GM21529 (cell line): ENCODE measurements at regions not wholly inside any gene's neighbourhood (a gene's known extent, or its start where the extent isn't known, plus 50 kb on each side); places are given as distances from the start of the nearest gene placed in this dataset.
A peak's percentile ranks its signal among the peaks of the same experiment; 100 is the strongest.
"Not testable (repeated sequence)": the region's sequence is repeated elsewhere in the genome, so short reads cannot be mapped to it uniquely, and the experiment has no call there.

ENCODE experiments used
- ATAC-seq: cut with Tn5 transposase; IDR thresholded peaks from one replicate; pipeline ENCODE4 v1.9.1; 2021; ENCODE audit not compliant: unreplicated experiment

DNA sequence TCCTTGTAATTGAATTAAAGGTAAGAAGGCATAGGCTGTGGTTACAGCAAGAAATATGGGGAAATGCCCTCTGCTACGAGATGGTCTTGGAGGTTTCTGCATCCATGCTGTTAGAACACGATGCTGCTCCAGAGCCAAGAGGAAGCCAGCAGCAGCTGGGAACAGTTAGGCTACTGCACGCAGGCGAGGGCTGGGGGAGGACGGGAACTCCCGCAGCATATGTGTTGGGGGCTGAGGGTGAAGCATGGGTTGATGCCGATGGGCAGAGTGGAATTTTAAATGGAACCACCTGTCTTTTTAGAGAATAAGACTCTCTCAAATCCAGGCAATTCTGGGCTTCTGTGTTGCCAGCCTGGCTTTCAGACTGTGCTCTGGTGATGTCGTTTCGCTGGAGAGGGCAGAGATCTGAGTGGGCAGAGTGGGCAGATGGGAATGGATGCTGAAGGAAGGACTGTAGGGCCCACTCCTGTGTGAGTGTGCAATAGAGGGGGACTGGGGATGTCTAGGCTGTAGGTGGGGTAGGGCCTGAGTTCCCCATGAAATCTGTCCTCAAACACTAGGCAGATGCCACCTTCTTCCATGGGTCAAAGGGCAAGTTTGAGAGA lies 417.0 kb upstream of the TPM1 start:
- no peak for ATAC-seq

DNA sequence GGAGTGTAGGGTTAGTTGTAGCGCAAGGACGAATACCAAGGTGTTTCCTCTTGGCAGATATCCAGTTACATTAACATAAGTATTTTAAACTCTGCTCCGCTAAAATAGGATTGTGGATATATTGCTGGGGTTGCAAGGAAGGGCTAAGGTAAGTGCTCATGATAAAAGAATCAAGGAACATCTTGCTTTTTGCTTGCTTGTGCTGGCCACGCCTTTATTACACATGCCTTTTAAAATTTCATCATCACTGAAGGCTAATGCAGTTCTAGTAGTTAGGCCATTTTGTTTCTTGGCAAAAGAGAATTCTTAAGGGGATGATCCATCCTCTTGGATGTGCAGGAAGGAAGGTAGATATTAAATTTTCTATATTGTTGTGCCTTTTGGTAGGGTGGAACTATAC lies 415.6 kb upstream of the TPM1 start:
- ATAC-seq: no peak

DNA sequence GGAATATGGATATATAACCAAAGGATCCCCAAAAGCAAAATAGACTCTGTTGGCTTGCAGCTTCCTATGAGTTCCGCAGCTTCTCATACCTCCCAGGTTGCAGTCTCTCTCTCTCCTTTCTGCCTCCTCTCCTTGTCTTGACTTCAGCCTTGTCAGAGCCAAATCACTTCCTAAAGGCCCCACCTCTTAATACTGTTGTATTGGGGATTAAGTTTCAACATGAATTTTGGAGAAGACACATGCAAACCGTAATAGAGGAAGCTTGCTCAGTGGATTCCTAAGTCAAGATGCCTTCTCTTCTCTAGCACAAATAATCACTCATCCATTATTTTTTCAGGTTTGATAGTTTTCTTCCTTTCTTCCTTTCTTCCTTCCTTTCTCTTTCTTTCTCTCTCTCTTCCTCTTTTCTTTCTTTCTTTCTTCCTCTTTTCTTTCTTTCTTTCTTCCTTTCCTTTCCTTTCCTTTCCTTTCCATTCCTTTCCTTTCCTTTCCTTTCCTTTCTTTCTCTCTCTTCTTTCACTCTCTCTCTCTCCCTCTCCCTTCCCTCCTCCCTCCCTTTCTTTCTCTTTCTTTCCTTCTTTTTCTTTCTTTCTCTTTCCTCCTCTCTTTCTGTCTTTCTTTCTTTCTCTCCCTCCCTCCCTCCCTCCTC lies 411.3 kb upstream of the TPM1 start:
- ATAC-seq: no peak

DNA sequence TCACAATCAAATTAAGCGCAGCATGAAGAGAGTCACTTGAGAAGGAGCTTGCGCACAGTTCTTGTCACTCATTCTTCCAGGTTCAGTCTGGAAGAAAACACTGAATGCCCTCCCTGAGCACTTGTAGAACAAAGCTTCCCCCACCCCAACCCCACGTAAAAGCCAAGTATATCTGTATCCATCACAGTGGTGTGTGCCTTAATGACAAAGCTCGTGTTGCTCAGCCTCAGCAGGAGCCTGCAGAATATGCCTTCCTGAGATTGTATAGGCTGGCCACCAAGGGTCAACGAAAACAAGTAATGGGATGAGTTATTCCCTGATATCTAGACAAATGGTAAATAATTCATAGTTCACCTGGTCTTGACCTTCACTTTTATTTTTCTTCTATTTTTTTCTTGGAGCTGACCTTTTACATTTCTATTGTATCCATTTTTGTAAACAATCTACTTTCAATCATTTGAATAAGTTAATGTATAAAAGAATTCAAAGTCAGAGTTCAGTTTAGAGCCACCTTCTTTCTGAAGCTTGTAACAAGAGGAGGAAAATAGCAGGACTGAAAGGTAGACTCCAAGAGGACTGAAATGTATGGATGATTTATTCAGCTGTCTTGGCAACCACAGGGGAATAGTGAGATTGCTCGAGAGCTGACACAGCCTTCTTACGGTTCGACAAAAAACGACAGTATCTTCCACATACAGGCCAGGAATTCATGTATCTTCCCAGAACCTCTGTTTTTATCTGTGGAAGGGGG lies 405.5 kb upstream of the TPM1 start:
- ATAC-seq: no peak

DNA sequence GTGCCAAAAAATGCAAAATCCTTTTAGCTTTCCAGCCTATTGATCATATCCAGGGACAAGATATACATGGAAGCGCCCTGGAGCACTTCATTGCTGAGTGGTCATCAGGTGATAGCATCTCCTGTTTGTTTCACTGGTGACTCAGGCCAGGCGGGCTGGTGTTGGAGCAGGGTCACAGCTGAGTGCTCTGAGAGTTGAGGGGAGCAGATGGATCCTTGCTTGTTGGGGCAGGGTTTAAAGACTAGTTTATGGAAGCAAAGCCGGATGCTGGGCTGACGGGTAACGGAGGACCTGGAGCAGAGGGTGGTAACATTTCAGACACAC lies 405.0 kb upstream of the TPM1 start:
- no peak for ATAC-seq

DNA sequence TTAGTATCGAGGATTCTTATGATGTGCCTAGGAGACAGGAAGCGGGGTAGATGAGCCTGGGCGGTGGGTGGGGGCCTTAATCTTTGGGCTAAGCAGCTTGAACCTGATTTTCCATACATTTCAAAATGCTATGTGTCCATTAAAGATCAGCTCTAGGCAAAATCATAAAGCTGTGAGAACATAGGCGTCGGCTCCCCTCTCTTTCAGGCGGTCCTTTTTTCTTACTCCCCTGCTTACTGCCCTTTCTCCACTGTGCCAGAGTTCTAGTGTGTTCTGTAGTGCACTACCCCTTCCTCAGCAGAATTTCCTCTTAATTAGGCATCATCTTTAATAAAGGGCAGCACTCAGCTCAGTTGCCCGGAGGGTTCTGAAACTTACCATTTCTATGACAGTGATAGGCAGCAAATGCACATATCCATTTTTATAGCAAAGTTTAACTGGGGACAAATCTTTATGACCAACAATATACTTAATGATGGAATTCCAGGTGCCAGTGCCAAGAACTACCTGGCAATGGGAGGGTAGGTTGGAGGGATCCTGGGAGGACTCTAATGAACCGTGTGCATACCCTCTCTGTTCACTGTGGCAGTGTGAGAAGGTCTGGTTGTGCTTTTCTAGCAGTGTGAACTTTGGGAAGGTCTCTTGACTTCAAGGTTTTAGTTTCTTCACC lies 404.5 kb upstream of the TPM1 start:
- no peak for ATAC-seq

DNA sequence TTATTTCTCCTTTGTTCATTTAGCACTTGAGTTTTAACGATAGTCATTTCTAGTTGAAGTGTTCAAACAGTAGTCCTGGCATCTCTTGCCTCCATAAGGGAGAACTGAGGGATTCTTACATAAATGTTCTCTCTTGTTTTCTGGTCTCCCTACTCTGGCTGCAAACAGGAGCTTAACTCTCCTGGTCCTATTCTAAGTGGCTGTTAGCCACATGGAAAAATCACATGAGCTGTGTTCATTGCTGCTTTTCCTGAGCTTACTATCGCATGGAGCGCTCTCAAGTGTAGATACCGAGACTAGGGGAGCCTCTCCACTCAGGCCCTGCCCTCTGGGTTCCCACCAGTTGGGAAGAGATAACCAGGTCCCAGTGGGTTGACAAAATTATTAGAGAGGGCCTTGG lies 403.1 kb upstream of the TPM1 start:
- ATAC-seq: no peak

DNA sequence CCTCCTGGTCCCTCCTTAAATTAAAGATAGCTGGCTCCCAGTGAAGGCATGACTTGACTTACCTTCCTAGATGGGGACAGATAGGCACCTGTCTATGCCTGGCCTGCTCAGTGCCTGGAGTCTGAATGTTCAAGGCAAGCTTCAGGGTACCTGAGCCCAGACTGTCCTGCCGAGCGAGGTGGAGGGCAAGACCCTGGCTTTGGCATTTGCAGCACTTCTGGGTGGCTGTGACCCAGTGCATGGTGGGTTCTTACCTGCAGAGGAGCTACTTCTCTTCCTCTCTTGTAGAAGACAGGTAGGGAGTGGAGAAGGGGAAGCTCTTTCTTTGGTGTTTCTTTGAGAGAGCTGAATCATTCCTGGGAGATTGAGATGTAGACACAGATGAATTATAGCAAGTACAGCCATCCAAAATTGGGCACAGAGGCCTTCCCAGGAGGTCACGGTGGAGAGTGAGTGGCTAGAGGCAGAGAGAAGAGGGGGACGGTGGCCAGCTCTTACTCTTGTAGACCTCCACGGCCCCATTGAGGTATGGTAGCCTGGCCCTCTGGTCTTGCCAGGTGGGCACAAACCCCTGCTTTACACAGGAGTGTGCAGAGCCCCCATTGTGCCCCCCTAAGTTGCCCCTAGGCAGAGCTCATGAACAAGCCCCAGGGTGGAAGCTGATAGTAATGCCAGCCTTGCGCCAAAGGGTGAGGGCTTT lies 402.5 kb upstream of the TPM1 start:
- no peak for ATAC-seq

DNA sequence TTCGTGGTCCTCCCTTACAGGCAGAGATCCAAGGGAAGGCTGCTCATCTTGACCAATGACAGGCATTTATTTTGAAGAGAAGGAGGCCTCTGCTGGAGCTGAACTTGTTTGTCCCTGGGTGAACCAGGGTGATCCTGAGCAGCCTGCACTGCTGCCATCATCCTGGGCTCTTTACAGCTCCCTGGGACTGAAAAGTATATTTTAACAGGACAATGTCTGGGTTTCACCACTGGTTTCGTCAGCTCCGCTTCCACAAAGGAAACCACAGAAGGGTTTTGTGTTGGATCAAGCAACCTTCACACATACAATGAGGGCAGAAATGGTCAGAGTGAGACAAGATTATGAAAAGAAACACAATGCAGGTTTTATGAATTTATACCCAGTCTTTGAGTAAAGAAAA lies 400.7 kb upstream of the TPM1 start:
- no peak for ATAC-seq

DNA sequence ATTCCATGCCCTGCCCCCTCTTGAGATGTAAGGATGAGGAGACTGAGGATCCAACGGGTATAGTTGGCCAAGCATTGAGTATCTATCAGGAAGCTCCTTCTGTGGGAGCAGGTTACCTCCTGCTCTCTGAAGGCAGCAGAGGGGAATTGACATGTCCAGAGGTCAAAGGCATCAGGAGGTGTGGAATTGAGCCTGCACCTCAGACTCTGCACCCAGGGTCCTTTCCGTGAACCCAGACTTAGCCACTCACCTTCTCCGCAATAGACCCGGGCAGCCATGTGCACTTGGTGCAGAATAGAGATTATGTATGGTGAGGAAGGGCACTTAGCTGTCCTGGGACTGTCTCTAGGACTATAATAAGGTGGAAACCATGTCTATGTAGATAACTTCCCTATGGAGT lies 399.0 kb upstream of the TPM1 start:
- no peak for ATAC-seq

DNA sequence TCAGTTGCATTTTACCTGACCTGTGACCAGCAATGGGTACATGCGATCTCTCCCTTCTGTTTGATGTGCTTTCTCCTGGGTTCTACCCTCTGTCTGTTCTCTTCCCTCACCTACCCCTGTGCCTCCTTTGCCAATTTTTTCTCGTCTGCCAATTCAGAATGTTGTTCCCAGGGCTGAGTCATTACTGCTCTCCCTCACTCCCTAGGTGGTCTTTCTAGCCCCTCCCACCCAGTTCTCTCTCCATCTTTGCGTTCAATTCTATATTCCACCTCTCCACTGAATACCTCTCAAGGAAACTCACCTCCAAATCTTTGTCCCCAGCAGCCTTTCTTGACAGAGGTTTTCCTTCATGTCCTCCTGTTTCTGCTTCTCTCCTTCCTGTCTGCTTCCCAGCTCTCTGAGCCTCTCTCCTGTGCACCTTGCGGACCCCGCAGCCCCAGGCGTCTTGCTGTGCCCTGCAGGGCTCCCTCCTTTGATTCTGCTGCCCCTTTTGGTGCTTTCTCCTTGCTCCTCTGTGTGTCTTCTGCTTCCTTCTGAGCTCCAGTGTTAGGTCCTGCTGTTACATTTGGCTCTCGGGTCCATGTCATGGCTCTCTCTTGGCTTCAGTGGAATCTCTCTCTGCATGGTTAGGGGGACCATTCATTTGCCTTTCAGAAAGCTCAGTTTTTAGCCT lies 398.2 kb upstream of the TPM1 start:
- ATAC-seq: no peak

DNA sequence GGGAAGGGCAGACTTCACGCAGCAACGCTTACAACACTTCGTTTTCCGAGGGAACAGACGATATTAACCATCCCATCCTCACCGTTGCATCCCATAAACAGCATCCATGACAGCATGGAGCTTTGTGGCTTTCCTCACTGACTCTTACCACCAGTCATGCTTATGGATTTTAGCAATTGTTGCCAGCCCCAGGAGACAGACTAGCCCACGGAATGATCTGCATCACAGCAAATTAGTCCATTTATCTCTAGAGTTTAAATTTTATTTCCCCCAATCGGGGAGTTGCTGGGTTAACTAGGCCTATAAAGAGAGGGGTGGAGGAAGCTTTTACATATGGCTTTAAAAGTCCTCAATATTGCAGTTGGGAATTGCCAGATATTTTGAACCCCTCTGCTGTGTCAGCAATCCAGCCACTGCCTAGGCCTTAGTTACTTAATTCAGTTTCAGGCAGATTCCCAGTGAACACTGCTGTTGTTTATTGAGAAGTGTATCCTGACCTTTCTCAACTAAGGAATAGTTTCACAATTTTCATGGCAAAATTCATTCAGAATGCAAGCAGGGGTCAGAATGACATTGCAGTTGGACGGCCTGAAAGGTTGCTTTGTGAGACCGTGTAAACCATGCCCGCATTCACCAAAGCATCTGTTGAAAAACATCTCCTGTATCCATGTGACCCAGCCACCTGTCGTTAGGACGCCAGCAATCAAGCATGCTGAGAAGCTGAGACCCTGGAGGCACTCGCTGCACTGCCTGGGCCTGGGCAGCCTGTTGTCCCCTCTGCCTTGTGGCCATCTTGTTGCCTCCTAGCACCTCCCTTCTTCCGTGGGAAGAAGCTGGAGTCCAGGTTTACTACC lies 397.4 kb upstream of the TPM1 start:
- ATAC-seq: no peak

DNA sequence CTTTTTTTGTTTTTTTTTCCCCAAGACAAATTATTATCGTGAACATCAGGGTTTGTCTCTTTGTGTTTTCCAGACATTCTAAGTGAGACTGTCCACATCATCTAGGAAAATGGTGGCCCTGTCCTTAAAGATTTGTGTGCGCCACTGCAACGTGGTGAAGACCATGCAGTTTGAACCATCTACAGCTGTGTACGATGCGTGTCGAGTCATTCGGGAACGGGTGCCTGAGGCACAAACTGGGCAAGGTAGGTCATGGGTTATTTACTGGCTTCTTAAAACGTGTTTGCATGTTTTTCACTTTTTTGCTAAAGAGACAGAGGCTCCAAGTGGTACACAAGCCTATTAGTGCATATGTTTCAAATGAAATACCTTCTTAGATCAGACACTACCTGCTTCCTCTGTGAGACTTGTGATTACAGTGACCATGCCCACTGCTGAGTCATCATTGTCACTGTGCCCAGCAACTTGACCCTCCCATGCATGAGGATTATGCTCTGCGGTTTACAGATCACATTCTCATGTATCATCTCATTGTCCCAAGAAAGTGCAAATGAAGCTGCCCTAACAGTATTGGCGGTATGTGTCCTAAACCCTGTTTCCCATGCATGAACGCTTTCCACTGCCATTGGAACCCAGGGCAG lies 395.2 kb upstream of the TPM1 start:
- ATAC-seq: no peak

DNA sequence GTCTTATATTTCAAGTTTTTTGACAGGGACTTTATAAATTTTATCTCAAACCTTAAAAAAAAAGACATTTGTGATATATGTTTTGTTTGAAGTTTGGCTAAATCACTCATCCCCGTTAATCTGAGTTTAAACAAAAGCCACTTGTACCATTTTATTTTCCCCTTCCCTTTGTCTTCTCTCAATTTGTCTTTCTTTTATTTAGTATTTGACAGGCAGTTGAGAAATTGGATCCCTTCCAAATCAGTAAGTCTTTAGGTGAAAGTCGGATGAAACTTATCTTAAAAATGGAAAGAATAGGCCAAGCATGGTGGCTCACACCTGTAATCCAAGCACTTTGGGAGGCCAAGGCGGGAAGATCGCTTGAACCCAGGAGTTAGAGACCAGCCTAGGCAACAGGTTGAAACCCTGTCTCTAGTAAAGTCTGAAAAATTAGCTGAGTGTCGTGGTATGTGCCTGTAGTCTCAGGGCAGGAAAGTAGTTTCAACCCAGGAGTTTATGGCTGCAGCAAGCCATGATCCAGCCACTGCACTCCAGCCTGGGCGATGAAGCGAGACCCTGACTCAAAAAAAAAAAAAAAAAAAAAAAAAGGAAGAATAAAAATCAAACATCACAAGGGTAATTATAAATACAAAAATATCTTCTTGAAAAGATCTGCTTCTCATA lies 394.6 kb upstream of the TPM1 start:
- no peak for ATAC-seq

DNA sequence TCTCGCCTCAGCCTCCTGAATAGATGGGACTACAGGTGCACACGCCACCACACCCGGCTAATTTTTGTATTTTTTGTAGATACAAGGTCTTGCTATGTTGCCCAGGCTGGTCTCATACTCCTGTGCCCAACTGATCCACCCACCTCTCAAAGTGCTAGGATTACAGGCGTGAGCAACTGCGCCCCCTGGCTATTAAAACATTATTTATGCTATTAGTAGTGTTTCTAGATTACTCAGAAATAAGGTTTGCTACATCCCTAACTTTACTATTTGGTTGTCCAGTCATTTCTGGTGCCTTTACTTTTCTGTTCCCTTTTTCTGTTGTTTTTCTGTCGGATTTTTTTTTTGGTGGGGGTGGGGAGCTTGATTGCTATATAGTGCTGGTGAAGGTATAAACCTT lies 393.6 kb upstream of the TPM1 start:
- no peak for ATAC-seq

DNA sequence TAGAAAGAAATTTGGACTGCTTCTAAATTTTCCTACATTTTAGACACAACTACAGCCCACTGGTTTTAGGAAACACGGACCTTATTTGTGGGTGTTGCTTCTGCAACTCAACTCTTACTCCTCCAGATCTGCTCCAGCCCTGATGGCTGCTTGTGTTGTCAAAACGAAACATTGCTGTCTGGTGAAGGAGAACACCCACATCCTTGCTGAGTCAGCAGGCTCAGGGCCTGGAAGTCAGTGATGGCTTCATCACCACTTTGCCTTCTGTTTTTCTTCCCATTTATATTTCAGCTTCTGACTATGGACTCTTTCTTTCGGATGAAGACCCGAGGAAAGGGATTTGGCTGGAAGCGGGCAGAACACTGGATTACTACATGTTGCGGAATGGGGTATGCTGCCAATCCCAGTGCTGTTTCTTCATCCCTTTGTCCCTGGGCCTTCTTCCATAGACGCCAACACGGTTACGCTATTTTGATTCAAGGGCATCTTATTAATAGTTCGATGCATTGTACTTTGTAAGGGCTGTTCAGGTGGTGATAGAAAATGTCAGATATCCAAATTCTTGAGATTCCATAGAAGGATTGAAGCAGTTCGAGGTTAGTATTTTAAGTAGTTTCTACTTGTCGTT lies 392.6 kb upstream of the TPM1 start:
- peak; percentile 90 for ATAC-seq

DNA sequence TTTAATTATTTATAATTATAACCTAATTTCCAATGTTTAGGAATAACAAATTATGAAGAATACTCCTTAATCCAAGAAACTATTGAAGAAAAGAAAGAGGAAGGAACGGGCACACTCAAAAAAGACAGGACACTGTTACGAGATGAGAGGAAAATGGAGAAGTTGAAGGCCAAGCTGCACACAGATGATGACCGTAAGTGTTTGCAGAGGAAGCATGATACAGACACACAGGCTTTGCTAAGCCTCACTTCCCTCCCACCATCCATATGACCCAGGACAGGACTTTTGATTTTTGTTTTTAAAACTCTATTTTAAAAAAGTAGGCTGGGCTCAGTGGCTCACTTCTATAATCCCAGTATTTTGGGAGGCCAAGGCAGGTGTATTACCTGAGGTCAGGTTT lies 389.4 kb upstream of the TPM1 start:
- ATAC-seq: no peak

DNA sequence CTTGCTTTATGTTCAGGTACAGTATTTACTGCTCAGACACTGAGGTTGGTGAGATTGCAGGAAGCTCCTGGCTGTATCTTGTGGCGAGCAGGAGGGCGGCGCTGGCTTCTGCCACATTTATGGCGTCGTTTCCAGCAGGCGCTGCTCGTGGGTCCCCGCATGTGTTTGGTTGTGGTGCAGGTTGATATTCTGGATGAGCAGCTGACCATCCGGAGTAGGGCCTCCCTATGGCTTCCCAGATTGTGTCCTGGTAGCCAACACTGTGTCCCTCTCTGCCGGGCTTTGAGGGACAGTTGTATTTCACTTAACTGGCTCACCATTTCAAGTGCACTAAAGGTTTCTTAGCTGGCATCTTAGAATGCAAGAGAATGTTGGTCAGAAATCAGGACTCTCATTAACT lies 386.5 kb upstream of the TPM1 start:
- no peak for ATAC-seq

DNA sequence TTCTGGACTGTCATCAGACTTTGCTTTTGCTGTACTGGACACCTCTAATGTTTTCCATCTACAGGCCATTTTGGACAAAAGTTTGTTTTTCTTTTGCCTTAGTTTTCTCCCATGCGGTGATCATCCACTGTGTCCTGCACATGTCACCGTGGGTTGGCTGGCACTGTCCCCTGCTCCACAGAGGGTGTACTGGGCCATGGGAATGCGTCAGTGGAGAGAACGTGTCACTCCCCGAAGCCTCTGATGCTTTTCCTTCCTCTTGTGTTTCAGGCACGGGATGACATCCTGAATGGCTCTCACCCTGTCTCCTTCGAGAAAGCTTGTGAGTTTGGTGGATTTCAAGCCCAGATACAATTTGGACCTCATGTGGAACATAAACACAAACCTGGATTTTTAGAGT lies 385.0 kb upstream of the TPM1 start:
- ATAC-seq: not testable (repeated sequence)
